GM19438 (cell line): ENCODE measurements at regions not wholly inside any gene's neighbourhood (a gene's known extent, or its start where the extent isn't known, plus 50 kb on each side); places are given as distances from the start of the nearest gene placed in this dataset.

Source experiments
- ATAC-seq: cut with Tn5 transposase; IDR thresholded peaks from one replicate; pipeline ENCODE4 v1.9.1; 2021; ENCODE audit warnings: low read depth; ENCODE audit not compliant: unreplicated experiment

- ATAC-seq = no peak
Observed at GRCh38 chr1:34460193-34460592, 283.5 kb downstream of the C1orf94 start.

- ATAC-seq = no peak
Observed at GRCh38 chr1:34470401-34470800, 284.4 kb upstream of the GJB5 start.

- ATAC-seq = no peak
Observed at GRCh38 chr1:34474566-34474965, 280.3 kb upstream of the GJB5 start.

GRCh38 chr1:34476371-34476770 lies 278.5 kb upstream of the GJB5 start:
- no peak for ATAC-seq

- no peak for ATAC-seq
Observed at GRCh38 chr1:34477632-34478141, 277.2 kb upstream of the GJB5 start.

GRCh38 chr1:34478515-34479076 lies 276.3 kb upstream of the GJB5 start:
- ATAC-seq = no peak

GRCh38 chr1:34479731-34480130 lies 275.1 kb upstream of the GJB5 start:
- no peak for ATAC-seq

GRCh38 chr1:34488080-34488708 lies 266.7 kb upstream of the GJB5 start:
- no peak for ATAC-seq

- ATAC-seq = no peak
Observed at GRCh38 chr1:34500451-34500850, 254.4 kb upstream of the GJB5 start.

GRCh38 chr1:34511802-34512201 lies 243.0 kb upstream of the GJB5 start:
- ATAC-seq = no peak

GRCh38 chr1:34518146-34518699 lies 236.6 kb upstream of the GJB5 start:
- no peak for ATAC-seq

- no peak for ATAC-seq
Observed at GRCh38 chr1:34520111-34520510, 234.7 kb upstream of the GJB5 start.

GRCh38 chr1:34524783-34525182 lies 230.1 kb upstream of the GJB5 start:
- ATAC-seq = no peak

GRCh38 chr1:34529935-34530859 lies 224.7 kb upstream of the GJB5 start:
- ATAC-seq = peak; percentile 53

GRCh38 chr1:34532113-34532512 lies 222.7 kb upstream of the GJB5 start:
- peak; percentile 48 for ATAC-seq

GRCh38 chr1:34538481-34538880 lies 216.4 kb upstream of the GJB5 start:
- no peak for ATAC-seq

GRCh38 chr1:34547046-34547674 lies 207.7 kb upstream of the GJB5 start:
- ATAC-seq = no peak

- ATAC-seq = no peak
Observed at GRCh38 chr1:34549199-34549598, 205.6 kb upstream of the GJB5 start.

GRCh38 chr1:34578306-34578705 lies 176.5 kb upstream of the GJB5 start:
- ATAC-seq = no peak

GRCh38 chr1:34582356-34582755 lies 172.5 kb upstream of the GJB5 start:
- ATAC-seq = no peak

GRCh38 chr1:34587761-34588160 lies 167.1 kb upstream of the GJB5 start:
- no peak for ATAC-seq
